ENCODE measurements at regions not wholly inside any gene's neighbourhood (a gene's known extent, or its start where the extent isn't known, plus 50 kb on each side); places are given as distances from the start of the nearest gene placed in this dataset.
A peak's percentile ranks its signal among the peaks of the same experiment; 100 is the strongest.

DNA sequence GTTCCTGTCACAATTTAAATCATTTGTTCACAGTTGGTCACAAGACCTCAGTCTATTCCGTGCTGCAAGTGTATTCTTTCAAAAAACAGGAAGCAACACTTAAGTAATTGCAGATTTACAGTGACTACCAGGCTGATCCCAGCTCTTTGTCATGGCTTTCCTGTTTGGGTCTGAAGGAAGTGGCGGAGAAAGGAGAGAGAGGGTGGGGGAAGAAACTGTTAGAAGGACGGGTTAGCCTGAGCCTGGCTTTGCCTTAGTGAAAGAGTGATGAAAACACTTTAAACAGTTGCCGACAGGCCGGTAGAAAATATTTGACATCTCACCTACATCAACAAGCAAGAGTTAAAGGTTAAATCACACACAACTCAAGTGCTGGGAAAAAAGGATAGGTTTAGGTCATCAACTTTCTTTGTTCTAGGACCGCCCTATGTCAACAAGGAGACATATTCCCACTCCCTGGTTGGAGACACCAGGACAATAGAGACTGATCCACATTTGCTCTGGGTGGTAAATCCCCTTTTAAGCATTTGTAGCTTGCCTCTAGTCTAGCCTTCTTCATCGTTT, 102.2 kb upstream of the DAB2 start:
- TF ChIP-seq, protein P1, sequence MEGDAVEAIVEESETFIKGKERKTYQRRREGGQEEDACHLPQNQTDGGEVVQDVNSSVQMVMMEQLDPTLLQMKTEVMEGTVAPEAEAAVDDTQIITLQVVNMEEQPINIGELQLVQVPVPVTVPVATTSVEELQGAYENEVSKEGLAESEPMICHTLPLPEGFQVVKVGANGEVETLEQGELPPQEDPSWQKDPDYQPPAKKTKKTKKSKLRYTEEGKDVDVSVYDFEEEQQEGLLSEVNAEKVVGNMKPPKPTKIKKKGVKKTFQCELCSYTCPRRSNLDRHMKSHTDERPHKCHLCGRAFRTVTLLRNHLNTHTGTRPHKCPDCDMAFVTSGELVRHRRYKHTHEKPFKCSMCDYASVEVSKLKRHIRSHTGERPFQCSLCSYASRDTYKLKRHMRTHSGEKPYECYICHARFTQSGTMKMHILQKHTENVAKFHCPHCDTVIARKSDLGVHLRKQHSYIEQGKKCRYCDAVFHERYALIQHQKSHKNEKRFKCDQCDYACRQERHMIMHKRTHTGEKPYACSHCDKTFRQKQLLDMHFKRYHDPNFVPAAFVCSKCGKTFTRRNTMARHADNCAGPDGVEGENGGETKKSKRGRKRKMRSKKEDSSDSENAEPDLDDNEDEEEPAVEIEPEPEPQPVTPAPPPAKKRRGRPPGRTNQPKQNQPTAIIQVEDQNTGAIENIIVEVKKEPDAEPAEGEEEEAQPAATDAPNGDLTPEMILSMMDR (IDR thresholded peaks at IDR 0.05): no peak
- TF ChIP-seq POLR2A (IDR thresholded peaks at IDR 0.05) (no peak), POLR2AphosphoS5 (IDR thresholded peaks at IDR 0.05) (peak in 1 of 4 donors; percentile 24)
